ENCODE measurements at regions not wholly inside any gene's neighbourhood (a gene's known extent, or its start where the extent isn't known, plus 50 kb on each side); places are given as distances from the start of the nearest gene placed in this dataset.

DNA sequence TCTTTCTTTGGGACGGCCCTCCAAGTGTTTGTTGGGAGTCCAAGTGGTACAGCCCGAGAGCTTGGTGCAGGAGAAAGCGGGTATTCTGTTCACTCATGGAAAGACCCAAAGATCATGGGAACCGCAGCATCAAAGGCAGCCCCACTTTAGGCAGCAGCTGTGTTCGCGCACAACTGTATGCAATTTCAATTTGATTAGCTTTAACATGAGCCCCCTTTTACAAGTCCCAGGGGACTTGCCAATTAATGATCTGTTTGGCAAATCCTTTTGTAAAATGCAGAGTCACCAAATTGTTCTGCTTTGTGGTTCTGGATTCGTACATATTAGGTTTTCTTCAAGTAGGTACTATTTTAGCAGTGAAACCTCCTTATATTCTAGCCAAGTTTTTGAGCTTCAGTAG is 217.7 kb downstream of the AACS start:
- TF ChIP-seq EZH2 (IDR thresholded peaks at IDR 0.05; ENCODE audit: borderline replicate concordance, insufficient read depth, low read depth, low read length, poor library complexity, severe bottlenecking) = no peak
- TF ChIP-seq, protein P1, sequence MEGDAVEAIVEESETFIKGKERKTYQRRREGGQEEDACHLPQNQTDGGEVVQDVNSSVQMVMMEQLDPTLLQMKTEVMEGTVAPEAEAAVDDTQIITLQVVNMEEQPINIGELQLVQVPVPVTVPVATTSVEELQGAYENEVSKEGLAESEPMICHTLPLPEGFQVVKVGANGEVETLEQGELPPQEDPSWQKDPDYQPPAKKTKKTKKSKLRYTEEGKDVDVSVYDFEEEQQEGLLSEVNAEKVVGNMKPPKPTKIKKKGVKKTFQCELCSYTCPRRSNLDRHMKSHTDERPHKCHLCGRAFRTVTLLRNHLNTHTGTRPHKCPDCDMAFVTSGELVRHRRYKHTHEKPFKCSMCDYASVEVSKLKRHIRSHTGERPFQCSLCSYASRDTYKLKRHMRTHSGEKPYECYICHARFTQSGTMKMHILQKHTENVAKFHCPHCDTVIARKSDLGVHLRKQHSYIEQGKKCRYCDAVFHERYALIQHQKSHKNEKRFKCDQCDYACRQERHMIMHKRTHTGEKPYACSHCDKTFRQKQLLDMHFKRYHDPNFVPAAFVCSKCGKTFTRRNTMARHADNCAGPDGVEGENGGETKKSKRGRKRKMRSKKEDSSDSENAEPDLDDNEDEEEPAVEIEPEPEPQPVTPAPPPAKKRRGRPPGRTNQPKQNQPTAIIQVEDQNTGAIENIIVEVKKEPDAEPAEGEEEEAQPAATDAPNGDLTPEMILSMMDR (IDR thresholded peaks at IDR 0.05) = no peak

All from B cell (primary cell).